Smooth muscle cell (in vitro differentiated cells): ENCODE measurements at regions not wholly inside any gene's neighbourhood (a gene's known extent, or its start where the extent isn't known, plus 50 kb on each side); places are given as distances from the start of the nearest gene placed in this dataset.
"Not testable (repeated sequence)": the region's sequence is repeated elsewhere in the genome, so short reads cannot be mapped to it uniquely, and the experiment has no call there.

Experiments used
- DNase-seq: peaks from one replicate; lab custom pipeline; 2025; ENCODE audit not compliant: unreplicated experiment; lab: John Stamatoyannopoulos, UW
- H2AFZ ChIP-seq: fragments of 200-600 bp; sonication (generic); 2 replicates; pipeline ENCODE4 v1.6.0; 2016; ENCODE audit warnings: antibody characterized with exemption, low read depth, mild to moderate bottlenecking
- H3F3A ChIP-seq: fragments of 200-600 bp; sonication (generic); 2 replicates; pipeline ENCODE4 v1.6.0; 2017; ENCODE audit warnings: antibody characterized with exemption, low read depth
- H3K27ac ChIP-seq: fragments of 200-600 bp; sonication (generic); 2 replicates; pipeline ENCODE4 v1.5.1; 2016; ENCODE audit warnings: low read depth, mild to moderate bottlenecking
- H3K27me3 ChIP-seq: fragments of 200-600 bp; sonication (generic); 2 replicates; pipeline ENCODE4 v1.6.1; 2016; ENCODE audit warnings: low read depth, mild to moderate bottlenecking
- H3K36me3 ChIP-seq: fragments of 200-600 bp; sonication (generic); 2 replicates; pipeline ENCODE4 v1.5.1; 2016; ENCODE audit warnings: low read depth
- H3K4me1 ChIP-seq: fragments of 200-600 bp; sonication (generic); 2 replicates; pipeline ENCODE4 v1.5.1; 2016; ENCODE audit warnings: low read depth
- H3K4me2 ChIP-seq: fragments of 200-600 bp; sonication (generic); 2 replicates; pipeline ENCODE4 v1.6.0; 2016; ENCODE audit warnings: mild to moderate bottlenecking
- H3K4me3 ChIP-seq: fragments of 200-600 bp; sonication (generic); 2 replicates; pipeline ENCODE4 v1.5.1; 2016; ENCODE audit warnings: mild to moderate bottlenecking
- H3K79me2 ChIP-seq: fragments of 200-600 bp; sonication (generic); 2 replicates; pipeline ENCODE4 v1.6.0; 2016; ENCODE audit warnings: low read depth, mild to moderate bottlenecking
- H3K9ac ChIP-seq: fragments of 200-600 bp; sonication (generic); 2 replicates; pipeline ENCODE4 v1.6.0; 2016; ENCODE audit warnings: low read depth
- H3K9me3 ChIP-seq: fragments of 200-600 bp; sonication (generic); replicated peaks from 2 replicates; pipeline ENCODE4 v1.5.1; 2016; ENCODE audit warnings: low read depth
- H4K20me1 ChIP-seq: fragments of 200-600 bp; sonication (generic); 2 replicates; pipeline ENCODE4 v1.6.0; 2016; ENCODE audit warnings: low read depth
- WGBS: methylation state at CpG from one replicate; pipeline ENCODE4 v1.1.7; 2016; ENCODE audit warnings: low lambda C conversion rate; 5-methylcytosine and 5-hydroxymethylcytosine counted together
- TF ChIP-seq, protein P1 (sequence below): fragments of 200-600 bp; sonication (generic); IDR thresholded peaks from 2 replicates; pipeline ENCODE4 v1.5.1; 2017; ENCODE audit warnings: borderline replicate concordance, mild to moderate bottlenecking, antibody characterized with exemption; ENCODE audit not compliant: insufficient read depth, poor library complexity, severe bottlenecking

DNA sequence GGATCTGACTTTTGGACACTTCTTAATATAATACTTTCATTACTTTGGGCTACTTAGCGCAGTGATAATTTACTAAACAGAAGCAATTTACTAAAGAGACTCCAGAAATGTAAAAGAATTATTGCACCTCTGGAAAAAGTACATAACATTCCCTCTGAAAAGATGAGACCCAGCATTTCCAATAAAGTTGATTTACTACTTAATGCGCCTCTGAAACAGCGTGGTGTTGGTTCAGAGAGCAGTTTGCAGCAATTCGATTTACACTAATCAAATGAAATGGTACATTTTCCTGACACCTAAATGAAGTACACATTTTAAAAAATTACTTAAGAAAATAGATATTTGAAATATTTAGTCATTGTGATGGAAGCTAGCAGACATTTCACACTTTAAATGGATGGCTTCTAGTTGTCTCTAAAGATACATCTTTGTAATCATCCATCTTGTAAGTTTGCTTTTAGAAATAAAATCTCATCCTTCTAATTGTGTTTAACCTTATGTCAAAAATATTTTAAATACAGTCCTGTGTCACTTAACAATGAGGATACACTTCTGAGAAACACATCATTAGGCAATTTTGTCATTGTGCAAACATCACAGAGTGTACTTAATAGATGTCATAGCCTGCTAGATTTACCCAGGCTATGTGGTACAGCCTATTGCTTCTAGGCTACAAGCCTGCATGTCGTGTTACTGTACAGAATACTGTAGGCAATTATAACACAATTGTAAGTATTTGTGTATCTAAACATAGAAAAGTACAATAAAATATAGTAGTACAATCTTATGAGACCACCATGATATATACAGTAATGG is 284.6 kb upstream of the UBE2E3 start:
- WGBS, result 80% methylated on average over 5 of the region's 5 CpGs
- TF ChIP-seq, protein P1, sequence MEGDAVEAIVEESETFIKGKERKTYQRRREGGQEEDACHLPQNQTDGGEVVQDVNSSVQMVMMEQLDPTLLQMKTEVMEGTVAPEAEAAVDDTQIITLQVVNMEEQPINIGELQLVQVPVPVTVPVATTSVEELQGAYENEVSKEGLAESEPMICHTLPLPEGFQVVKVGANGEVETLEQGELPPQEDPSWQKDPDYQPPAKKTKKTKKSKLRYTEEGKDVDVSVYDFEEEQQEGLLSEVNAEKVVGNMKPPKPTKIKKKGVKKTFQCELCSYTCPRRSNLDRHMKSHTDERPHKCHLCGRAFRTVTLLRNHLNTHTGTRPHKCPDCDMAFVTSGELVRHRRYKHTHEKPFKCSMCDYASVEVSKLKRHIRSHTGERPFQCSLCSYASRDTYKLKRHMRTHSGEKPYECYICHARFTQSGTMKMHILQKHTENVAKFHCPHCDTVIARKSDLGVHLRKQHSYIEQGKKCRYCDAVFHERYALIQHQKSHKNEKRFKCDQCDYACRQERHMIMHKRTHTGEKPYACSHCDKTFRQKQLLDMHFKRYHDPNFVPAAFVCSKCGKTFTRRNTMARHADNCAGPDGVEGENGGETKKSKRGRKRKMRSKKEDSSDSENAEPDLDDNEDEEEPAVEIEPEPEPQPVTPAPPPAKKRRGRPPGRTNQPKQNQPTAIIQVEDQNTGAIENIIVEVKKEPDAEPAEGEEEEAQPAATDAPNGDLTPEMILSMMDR, result no peak
- H3K79me2 ChIP-seq, result no peaks in the 10 kb centered on the region
- no peaks in the 10 kb centered on the region for H3K27me3 ChIP-seq
- H3K4me1 ChIP-seq, result no peaks in the 10 kb centered on the region
- no peaks in the 10 kb centered on the region for H3K9me3 ChIP-seq
- no peak overlapping the region for H3K9ac ChIP-seq
- H4K20me1 ChIP-seq, result no peaks in the 10 kb centered on the region
- H3F3A ChIP-seq, result no peaks in the 10 kb centered on the region
- H2AFZ ChIP-seq, result no peak overlapping the region
- H3K27ac ChIP-seq, result no peak overlapping the region
- H3K4me2 ChIP-seq, result no peak overlapping the region
- no peak overlapping the region for H3K4me3 ChIP-seq
- DNase-seq, result no peak
- H3K36me3 ChIP-seq, result no peaks in the 10 kb centered on the region

DNA sequence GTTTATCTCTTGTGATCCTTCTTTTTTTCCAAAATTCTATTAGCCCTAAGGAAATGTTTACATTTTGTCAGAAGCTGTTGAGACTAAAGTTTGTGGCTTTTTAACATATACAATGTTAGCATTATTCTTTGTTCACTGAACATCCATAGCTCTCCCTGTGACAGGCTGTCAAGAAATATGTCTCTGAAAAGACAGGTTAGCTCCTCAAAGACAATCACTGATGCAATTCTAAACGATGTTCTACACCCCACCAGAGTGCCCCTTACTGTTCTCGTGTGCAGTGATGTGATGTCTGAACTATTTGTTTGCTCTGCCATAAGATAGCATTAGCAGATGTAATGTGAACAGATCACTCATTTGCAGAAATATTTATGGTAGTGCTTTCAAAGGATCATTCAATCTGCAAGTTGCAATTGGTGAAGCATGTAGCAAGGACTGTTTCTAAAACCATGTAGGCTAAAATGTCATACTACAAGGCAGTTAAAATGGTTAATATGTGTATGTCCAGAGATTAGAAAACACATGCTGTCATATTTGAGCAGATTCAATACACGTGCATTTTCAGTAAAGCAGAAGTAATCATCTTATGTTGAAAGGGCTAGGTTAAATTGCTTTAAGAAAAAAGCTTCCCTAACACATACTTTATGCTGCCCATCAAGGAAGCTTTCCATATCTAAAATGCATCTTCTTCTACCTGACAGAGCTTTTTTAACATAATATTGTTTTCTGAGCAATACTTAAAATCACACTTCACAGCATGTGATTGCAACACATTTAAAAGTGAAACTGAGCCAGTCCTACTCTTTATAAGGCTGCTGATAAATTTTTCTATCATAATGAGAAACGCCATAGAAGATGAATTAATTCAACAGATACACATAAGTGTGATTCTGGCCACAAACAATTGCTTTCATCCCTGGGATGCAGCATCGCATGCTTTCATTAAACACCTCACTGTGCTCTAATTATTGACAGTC is 285.7 kb upstream of the UBE2E3 start:
- no peak overlapping the region for H3K4me3 ChIP-seq
- no peak overlapping the region for H3K27ac ChIP-seq
- TF ChIP-seq, protein P1, result no peak
- H3K36me3 ChIP-seq, result no peaks in the 10 kb centered on the region
- H4K20me1 ChIP-seq, result no peaks in the 10 kb centered on the region
- peak overlapping the region; percentile 61 for H3K4me2 ChIP-seq
- H3K4me1 ChIP-seq, result no peaks in the 10 kb centered on the region
- no peaks in the 10 kb centered on the region for H3K9me3 ChIP-seq
- H3F3A ChIP-seq, result no peaks in the 10 kb centered on the region
- DNase-seq, result no peak
- H3K27me3 ChIP-seq, result no peaks in the 10 kb centered on the region
- H3K9ac ChIP-seq, result no peak overlapping the region
- 61% methylated on average over 5 of the region's 5 CpGs for WGBS
- no peak overlapping the region for H2AFZ ChIP-seq
- H3K79me2 ChIP-seq, result no peaks in the 10 kb centered on the region

DNA sequence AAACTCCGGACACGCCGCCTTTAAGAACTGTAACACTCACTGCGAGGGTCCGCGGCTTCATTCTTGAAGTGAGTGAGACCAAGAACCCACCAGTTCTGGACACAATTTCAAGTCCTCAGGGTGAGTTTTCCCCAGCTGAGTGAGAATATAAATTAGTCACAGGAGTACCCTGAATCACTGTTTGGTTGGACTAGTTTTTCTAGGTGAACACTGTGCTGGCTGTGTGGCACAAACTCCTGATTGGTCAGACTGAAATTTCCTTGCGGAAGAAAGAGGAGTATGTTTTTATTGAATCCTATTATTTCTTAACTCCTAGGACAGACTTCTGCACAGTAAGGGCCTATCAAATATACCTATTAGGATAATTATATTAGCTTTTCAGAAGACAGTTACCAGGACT is 288.1 kb upstream of the UBE2E3 start:
- Histone ChIP-seq H3K27ac (no peak overlapping the region), H3K79me2 (no peaks in the 10 kb centered on the region), H4K20me1 (no peaks in the 10 kb centered on the region), H3K36me3 (no peaks in the 10 kb centered on the region), H3K9me3 (no peaks in the 10 kb centered on the region), H3K9ac (no peak overlapping the region), H2AFZ (no peak overlapping the region), H3F3A (no peaks in the 10 kb centered on the region), H3K4me1 (no peaks in the 10 kb centered on the region), H3K4me2 (no peak overlapping the region), H3K27me3 (no peaks in the 10 kb centered on the region), H3K4me3 (no peak overlapping the region)
- DNase-seq, result no peak
- TF ChIP-seq, protein P1, result no peak
- WGBS, result 86% methylated on average over 7 of the region's 7 CpGs

DNA sequence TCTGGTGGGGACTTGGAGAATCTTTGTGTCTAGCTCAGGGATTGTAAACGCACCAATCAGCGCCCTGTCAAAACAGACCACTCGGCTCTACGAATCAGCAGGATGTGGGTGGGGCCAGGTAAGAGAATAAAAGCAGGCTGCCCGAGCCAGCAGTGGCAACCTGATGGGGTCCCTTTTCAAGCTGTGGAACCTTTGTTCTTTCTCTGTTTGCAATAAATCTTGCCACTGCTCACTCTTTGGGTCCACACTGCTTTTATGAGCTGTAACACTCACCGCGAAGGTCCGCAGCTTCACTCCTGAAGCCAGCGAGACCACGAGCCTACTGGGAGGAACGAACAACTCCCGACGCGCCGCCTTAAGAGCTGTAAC is 288.6 kb upstream of the UBE2E3 start:
- not testable (repeated sequence) for DNase-seq, H3K36me3 ChIP-seq
- 95% methylated on average over 15 of the region's 15 CpGs for WGBS

DNA sequence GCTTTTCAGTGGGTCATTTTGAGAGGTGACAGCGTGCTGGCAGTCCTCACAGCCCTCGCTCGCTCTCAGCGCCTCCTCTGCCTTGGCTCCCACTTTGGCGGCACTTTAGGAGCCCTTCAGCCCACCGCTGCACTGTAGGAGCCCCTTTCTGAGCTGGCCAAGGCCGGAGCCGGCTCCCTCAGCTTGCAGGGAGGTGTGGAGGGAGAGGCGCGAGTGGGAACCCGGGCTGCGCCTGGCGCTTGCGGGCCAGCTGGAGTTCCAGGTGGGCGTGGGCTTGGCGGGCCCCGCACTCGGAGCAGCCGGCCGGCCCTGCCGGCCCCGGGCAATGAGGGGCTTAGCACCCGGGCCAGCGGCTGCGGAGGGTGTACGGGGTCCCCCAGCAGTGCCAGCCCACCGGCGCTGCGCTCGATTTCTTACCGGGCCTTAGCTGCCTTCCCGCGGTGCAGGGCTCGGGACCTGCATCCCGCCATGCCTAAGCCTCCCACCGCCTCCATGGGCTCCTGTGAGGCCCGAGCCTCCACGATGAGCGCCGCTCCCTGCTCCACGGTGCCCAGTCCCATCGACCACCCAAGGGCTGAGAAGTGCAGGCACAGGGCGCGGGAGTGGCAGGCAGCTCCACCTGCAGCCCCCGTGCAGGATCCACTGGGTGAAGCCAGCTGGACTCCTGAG is 289.1 kb upstream of the UBE2E3 start:
- H4K20me1 ChIP-seq, H3K9me3 ChIP-seq, H3F3A ChIP-seq, H3K4me2 ChIP-seq, H3K9ac ChIP-seq, H2AFZ ChIP-seq, H3K4me3 ChIP-seq, H3K27me3 ChIP-seq, H3K36me3 ChIP-seq, H3K27ac ChIP-seq, H3K4me1 ChIP-seq, DNase-seq, H3K79me2 ChIP-seq: not testable (repeated sequence)
- WGBS, result over 99% methylated on average over 37 of the region's 45 CpGs

More for the DNA sequence above, 288.6 kb upstream of the UBE2E3 start:
- not testable (repeated sequence) for H3K9ac ChIP-seq, H3F3A ChIP-seq, H3K4me3 ChIP-seq, H3K27me3 ChIP-seq, H4K20me1 ChIP-seq, H2AFZ ChIP-seq, H3K79me2 ChIP-seq, H3K4me1 ChIP-seq, H3K27ac ChIP-seq, H3K9me3 ChIP-seq, H3K4me2 ChIP-seq
